DND-41 (cell line): ENCODE measurements at regions not wholly inside any gene's neighbourhood (a gene's known extent, or its start where the extent isn't known, plus 50 kb on each side); places are given as distances from the start of the nearest gene placed in this dataset.

Source experiments
- ATAC-seq: fragments of 200-7000 bp; cut with Tn5 transposase; 3 replicates; pipeline ENCODE4 v1.9.1; 2021; ENCODE audit warnings: low read depth; ENCODE audit not compliant: insufficient read depth
- DNase-seq: peaks from one replicate; pipeline ENCODE4 v3.0.0-alpha.2; 2020
- H2AFZ ChIP-seq: 2 replicates; pipeline ENCODE4 v1.6.0; 2012; ENCODE audit warnings: low read depth, low read length
- H3K27ac ChIP-seq: 2 replicates; pipeline ENCODE4 v1.5.1; 2012; ENCODE audit warnings: low read length, inconsistent platforms
- H3K27me3 ChIP-seq: fragments of 200-600 bp; sonication (generic); 2 replicates; pipeline ENCODE4 v1.6.0; 2012; ENCODE audit warnings: low read length, mild to moderate bottlenecking, inconsistent platforms; ENCODE audit not compliant: insufficient read depth, poor library complexity
- H3K36me3 ChIP-seq: 2 replicates; pipeline ENCODE4 v1.5.1; 2012; ENCODE audit warnings: low read length, inconsistent platforms; ENCODE audit not compliant: insufficient read depth
- H3K4me1 ChIP-seq: 2 replicates; pipeline ENCODE4 v1.5.1; 2012; ENCODE audit warnings: mild to moderate bottlenecking, low read length; ENCODE audit not compliant: insufficient read depth
- H3K4me2 ChIP-seq: 2 replicates; pipeline ENCODE4 v1.6.0; 2012; ENCODE audit warnings: mild to moderate bottlenecking, moderate library complexity, low read length, inconsistent platforms; ENCODE audit not compliant: insufficient read depth
- H3K4me3 ChIP-seq, 2 experiments: fragments of 200-600 bp in 1 of 2; shearing (Covaris generic) in 1 of 2; 2 replicates each; pipeline ENCODE4 v1.5.1; 2012 to 2016; ENCODE audit warnings: inconsistent platforms in 2 of 2, low read length in 2 of 2, mild to moderate bottlenecking in 2 of 2, low read depth in 1 of 2, moderate library complexity in 1 of 2
- H3K79me2 ChIP-seq: 2 replicates; pipeline ENCODE4 v1.6.0; 2012; ENCODE audit warnings: low read length, inconsistent platforms; ENCODE audit not compliant: insufficient read depth
- H3K9ac ChIP-seq: 2 replicates; pipeline ENCODE4 v1.6.0; 2012; ENCODE audit warnings: low read depth, mild to moderate bottlenecking, inconsistent platforms, low read length, moderate library complexity
- H3K9me3 ChIP-seq: 2 replicates; pipeline ENCODE4 v1.5.1; 2012; ENCODE audit warnings: low read length, moderate library complexity, mild to moderate bottlenecking, inconsistent platforms; ENCODE audit not compliant: insufficient read depth, severe bottlenecking
- H4K20me1 ChIP-seq: 2 replicates; pipeline ENCODE4 v1.6.0; 2012; ENCODE audit warnings: low read length; ENCODE audit not compliant: insufficient read depth
- EZH2 ChIP-seq: IDR thresholded peaks from 3 replicates; pipeline ENCODE4 v1.6.1; 2012; ENCODE audit warnings: borderline replicate concordance, low read depth, mild to moderate bottlenecking, moderate library complexity, low read length, inconsistent platforms; ENCODE audit not compliant: severe bottlenecking
- TF ChIP-seq, protein P1 (sequence below): IDR thresholded peaks from 2 replicates; pipeline ENCODE4 v1.5.1; 2012; ENCODE audit warnings: borderline replicate concordance, low read length, moderate library complexity, mild to moderate bottlenecking; ENCODE audit not compliant: poor library complexity, severe bottlenecking; ENCODE audit errors: extremely low read depth

DNA sequence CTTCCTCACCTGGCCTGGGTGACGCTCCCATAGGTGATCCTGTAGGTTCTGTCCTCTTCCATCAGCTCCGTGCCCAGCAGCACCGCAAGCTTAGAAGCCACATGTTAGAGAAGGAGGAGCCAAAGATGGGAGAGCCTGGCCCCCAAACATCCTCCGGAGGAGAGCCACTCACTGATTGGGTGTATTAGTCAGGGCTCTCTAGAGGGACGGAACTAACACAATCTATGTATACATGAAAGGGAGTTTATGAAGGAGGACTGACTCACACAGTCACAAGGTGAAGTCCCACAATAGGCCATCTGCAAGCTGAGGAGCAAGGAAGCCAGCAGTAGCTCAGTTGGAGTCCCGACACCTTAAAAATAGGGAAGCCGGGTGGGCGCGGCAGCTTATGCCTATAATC, 1273.1 kb upstream of the TMEM132C start:
- TF ChIP-seq, protein P1, sequence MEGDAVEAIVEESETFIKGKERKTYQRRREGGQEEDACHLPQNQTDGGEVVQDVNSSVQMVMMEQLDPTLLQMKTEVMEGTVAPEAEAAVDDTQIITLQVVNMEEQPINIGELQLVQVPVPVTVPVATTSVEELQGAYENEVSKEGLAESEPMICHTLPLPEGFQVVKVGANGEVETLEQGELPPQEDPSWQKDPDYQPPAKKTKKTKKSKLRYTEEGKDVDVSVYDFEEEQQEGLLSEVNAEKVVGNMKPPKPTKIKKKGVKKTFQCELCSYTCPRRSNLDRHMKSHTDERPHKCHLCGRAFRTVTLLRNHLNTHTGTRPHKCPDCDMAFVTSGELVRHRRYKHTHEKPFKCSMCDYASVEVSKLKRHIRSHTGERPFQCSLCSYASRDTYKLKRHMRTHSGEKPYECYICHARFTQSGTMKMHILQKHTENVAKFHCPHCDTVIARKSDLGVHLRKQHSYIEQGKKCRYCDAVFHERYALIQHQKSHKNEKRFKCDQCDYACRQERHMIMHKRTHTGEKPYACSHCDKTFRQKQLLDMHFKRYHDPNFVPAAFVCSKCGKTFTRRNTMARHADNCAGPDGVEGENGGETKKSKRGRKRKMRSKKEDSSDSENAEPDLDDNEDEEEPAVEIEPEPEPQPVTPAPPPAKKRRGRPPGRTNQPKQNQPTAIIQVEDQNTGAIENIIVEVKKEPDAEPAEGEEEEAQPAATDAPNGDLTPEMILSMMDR = no peak
- TF ChIP-seq EZH2 = no peak
- no peak overlapping the region for H3K9ac ChIP-seq
- no peak overlapping the region for H2AFZ ChIP-seq
- H3K27me3 ChIP-seq = no peaks in the 10 kb centered on the region
- no peak for ATAC-seq
- H3K9me3 ChIP-seq = no peaks in the 10 kb centered on the region
- H3K4me1 ChIP-seq = no peaks in the 10 kb centered on the region
- DNase-seq = no peak
- H3K4me3 ChIP-seq = no peak overlapping the region
- no peaks in the 10 kb centered on the region for H3K36me3 ChIP-seq
- H3K27ac ChIP-seq = no peak overlapping the region
- no peaks in the 10 kb centered on the region for H3K79me2 ChIP-seq
- H4K20me1 ChIP-seq = no peaks in the 10 kb centered on the region
- H3K4me2 ChIP-seq = no peak overlapping the region

GRCh38 chr12:126994599-126994998, 1272.4 kb upstream of the TMEM132C start:
- H3K4me2 ChIP-seq = no peak overlapping the region
- no peak for TF ChIP-seq EZH2
- TF ChIP-seq, protein P1 = no peak
- H3K9me3 ChIP-seq = no peaks in the 10 kb centered on the region
- DNase-seq = no peak
- ATAC-seq = no peak
- no peak overlapping the region for H3K9ac ChIP-seq
- H3K4me1 ChIP-seq = no peaks in the 10 kb centered on the region
- no peak overlapping the region for H3K27ac ChIP-seq
- no peak overlapping the region for H3K4me3 ChIP-seq
- no peaks in the 10 kb centered on the region for H3K79me2 ChIP-seq
- H2AFZ ChIP-seq = no peak overlapping the region
- no peaks in the 10 kb centered on the region for H4K20me1 ChIP-seq
- H3K36me3 ChIP-seq = no peaks in the 10 kb centered on the region
- no peaks in the 10 kb centered on the region for H3K27me3 ChIP-seq

DNA sequence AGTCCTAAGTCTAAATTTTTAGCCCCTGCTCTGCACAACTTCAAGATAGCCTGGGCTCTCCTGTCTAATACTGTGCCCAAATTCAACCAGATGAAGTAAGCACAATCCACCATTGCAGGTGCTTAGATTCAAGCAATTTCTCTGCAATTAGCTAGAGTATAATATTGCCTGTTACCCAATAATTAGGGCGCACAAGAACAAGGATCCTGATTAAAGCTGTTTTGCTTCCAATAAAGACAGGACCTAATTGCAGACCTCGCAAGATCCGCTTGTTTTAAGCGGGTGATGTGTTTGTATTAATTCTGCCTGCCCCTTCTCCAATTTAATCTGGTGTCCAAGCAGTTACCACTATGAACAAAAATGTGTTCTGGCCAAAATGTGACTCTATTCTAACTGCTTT, 1268.9 kb upstream of the TMEM132C start:
- Histone ChIP-seq H3K27ac (no peak overlapping the region), H3K9ac (no peak overlapping the region), H2AFZ (no peak overlapping the region), H3K4me3 (no peak overlapping the region), H3K79me2 (no peaks in the 10 kb centered on the region), H3K4me1 (no peaks in the 10 kb centered on the region), H3K36me3 (no peaks in the 10 kb centered on the region), H3K9me3 (no peaks in the 10 kb centered on the region), H4K20me1 (no peaks in the 10 kb centered on the region), H3K4me2 (no peak overlapping the region), H3K27me3 (no peaks in the 10 kb centered on the region)
- no peak for DNase-seq
- no peak for ATAC-seq
- TF ChIP-seq EZH2 = no peak
- TF ChIP-seq, protein P1 = no peak

- Histone ChIP-seq H2AFZ (no peak overlapping the region), H3K4me3 (no peak overlapping the region), H3K4me2 (no peak overlapping the region), H3K9ac (no peak overlapping the region), H3K27ac (no peak overlapping the region), H3K9me3 (no peaks in the 10 kb centered on the region), H3K36me3 (no peaks in the 10 kb centered on the region), H3K27me3 (no peaks in the 10 kb centered on the region), H4K20me1 (no peaks in the 10 kb centered on the region), H3K4me1 (no peaks in the 10 kb centered on the region), H3K79me2 (no peaks in the 10 kb centered on the region)
- TF ChIP-seq, protein P1 = no peak
- TF ChIP-seq EZH2 = no peak
- ATAC-seq (no peak), DNase-seq (no peak)
Observed at GRCh38 chr12:126998747-126999285, 1268.2 kb upstream of the TMEM132C start.
